HepG2 (cell line): ENCODE measurements at regions not wholly inside any gene's neighbourhood (a gene's known extent, or its start where the extent isn't known, plus 50 kb on each side); places are given as distances from the start of the nearest gene placed in this dataset.

Experiments
- ASH2L ChIP-seq: fragments of 300-600, 200-600 bp; sonication (generic); IDR thresholded peaks from 2 replicates; pipeline ENCODE4 v1.7.0; 2017; ENCODE audit warnings: low read depth, mild to moderate bottlenecking, moderate library complexity, mixed read lengths, low read length; ENCODE audit not compliant: insufficient read length
- ATF1 ChIP-seq: IDR thresholded peaks from 2 replicates; pipeline ENCODE4 v1.6.1; 2016; ENCODE audit warnings: mild to moderate bottlenecking, control low read depth
- CEBPB ChIP-seq: IDR thresholded peaks from 2 replicates; pipeline ENCODE4 v1.6.1; 2011; ENCODE audit warnings: low read depth, low read length, improper control_type of control experiment, borderline replicate concordance
- KLF6 ChIP-seq: IDR thresholded peaks from 2 replicates; pipeline ENCODE4 v1.8.0; 2016; ENCODE audit warnings: missing biosample characterization, missing genetic modification reagents
- MAFF ChIP-seq: IDR thresholded peaks from 2 replicates; pipeline ENCODE4 v1.6.1; 2011; ENCODE audit warnings: low read depth, low read length, improper control_type of control experiment
- NONO ChIP-seq, 2 experiments: fragments of 450-650 bp in 1 of 2; sonication (generic) in 1 of 2; formaldehyde crosslinking in 1 of 2; IDR thresholded peaks in 1 of 2; conservative IDR thresholded peaks in 1 of 2; 2 replicates each; pipeline versions ENCODE4 v1.6.1 to v1.8.0; 2017 to 2022; ENCODE audit warnings: mild to moderate bottlenecking in 1 of 2, missing genetic modification reagents in 1 of 2, moderate library complexity in 1 of 2
- NPAS2 ChIP-seq: sonication (generic); formaldehyde crosslinking; IDR thresholded peaks from 2 replicates; pipeline ENCODE4 v1.8.0; 2022; ENCODE audit warnings: mild to moderate bottlenecking, missing genetic modification reagents, borderline replicate concordance
- POLR2A ChIP-seq, 2 experiments: IDR thresholded peaks; 2 replicates each; pipeline ENCODE4 v1.6.1; 2011; ENCODE audit warnings: low read depth in 2 of 2, low read length in 2 of 2, mild to moderate bottlenecking in 1 of 2, moderate library complexity in 1 of 2; ENCODE audit not compliant: insufficient read depth in 1 of 2
- POLR2G ChIP-seq: fragments of 200-400 bp; formaldehyde crosslinking; IDR thresholded peaks from 2 replicates; pipeline ENCODE4 v1.6.1; 2018; ENCODE audit warnings: mild to moderate bottlenecking, low read depth, low read length, moderate library complexity
- TARDBP ChIP-seq: sonication (generic); formaldehyde crosslinking; IDR thresholded peaks from 2 replicates; pipeline ENCODE4 v1.8.0; 2022; ENCODE audit warnings: mild to moderate bottlenecking, missing genetic modification reagents
- ZFY ChIP-seq: sonication (generic); formaldehyde crosslinking; IDR thresholded peaks from 2 replicates; pipeline ENCODE4 v1.4.0; 2020; ENCODE audit warnings: missing genetic modification reagents
- ZNF460 ChIP-seq: sonication (generic); formaldehyde crosslinking; IDR thresholded peaks from 2 replicates; pipeline ENCODE4 v1.5.1; 2020; ENCODE audit warnings: missing genetic modification reagents, mild to moderate bottlenecking, borderline replicate concordance
- ZNF644 ChIP-seq: IDR thresholded peaks from 2 replicates; pipeline ENCODE4 v1.6.1; 2016; ENCODE audit warnings: low read depth
- ZNF879 ChIP-seq: sonication (generic); formaldehyde crosslinking; IDR thresholded peaks from 2 replicates; pipeline ENCODE4 v1.8.1; 2023; ENCODE audit warnings: missing genetic modification reagents
- ZSCAN9 ChIP-seq: IDR thresholded peaks from 2 replicates; pipeline ENCODE4 v1.6.1; 2016; ENCODE audit warnings: borderline replicate concordance
- TF ChIP-seq, protein P1 (sequence below): sonication (generic); formaldehyde crosslinking; conservative IDR thresholded peaks from 2 replicates; pipeline ENCODE4 v1.8.0; 2022; ENCODE audit warnings: mild to moderate bottlenecking, moderate library complexity, missing genetic modification reagents
- TF ChIP-seq, protein P2 (sequence below), 2 experiments: fragments of 450-650 bp in 1 of 2; sonication (generic) in 1 of 2; formaldehyde crosslinking; IDR thresholded peaks; 2 replicates each; pipeline versions ENCODE4 v1.5.0 to v1.8.0; 2020 to 2022; ENCODE audit warnings: mild to moderate bottlenecking in 1 of 2, missing genetic modification reagents in 1 of 2
- TF ChIP-seq, protein P3 (sequence below): IDR thresholded peaks from 2 replicates; pipeline ENCODE4 v1.6.1; 2012; ENCODE audit warnings: inconsistent platforms
- TF ChIP-seq, protein P4 (sequence below): sonication (generic); formaldehyde crosslinking; IDR thresholded peaks from 2 replicates; pipeline ENCODE4 v1.4.0; 2020; ENCODE audit warnings: missing genetic modification reagents, borderline replicate concordance
- TF ChIP-seq, protein P5 (sequence below): sonication (generic); formaldehyde crosslinking; IDR thresholded peaks from 2 replicates; pipeline ENCODE4 v1.4.0; 2020; ENCODE audit warnings: missing genetic modification reagents, borderline replicate concordance

DNA sequence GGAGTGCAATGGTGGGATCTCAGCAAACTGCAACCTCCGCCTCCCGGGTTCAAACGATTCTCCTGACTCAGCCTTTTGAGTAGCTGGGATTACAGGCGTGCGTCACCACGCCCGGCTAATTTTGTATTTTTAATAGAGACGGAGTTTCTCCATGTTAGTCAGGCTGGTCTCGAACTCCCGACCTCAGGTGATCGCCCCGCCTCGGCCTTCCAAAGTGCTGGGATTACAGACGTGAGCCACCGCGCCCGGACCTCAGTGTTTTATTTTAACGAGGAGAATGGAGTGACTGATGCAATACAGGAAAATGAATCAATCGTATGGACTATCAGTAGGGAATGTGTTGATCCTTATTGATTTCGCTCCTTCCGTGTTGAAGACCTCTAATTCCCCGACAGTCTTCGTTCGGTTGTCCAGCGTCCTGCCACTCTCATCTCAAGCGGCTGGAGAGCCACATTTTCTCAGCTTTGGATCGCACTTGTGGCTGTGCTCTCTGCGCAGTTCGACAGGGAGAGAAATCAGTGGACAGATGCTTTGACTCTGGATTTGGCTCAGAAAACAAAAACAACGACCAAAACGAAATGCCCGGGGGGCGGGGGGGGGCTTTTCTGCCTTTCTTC lies 166.2 kb downstream of the TRIM27 start (continued):
- TF ChIP-seq, protein P1, sequence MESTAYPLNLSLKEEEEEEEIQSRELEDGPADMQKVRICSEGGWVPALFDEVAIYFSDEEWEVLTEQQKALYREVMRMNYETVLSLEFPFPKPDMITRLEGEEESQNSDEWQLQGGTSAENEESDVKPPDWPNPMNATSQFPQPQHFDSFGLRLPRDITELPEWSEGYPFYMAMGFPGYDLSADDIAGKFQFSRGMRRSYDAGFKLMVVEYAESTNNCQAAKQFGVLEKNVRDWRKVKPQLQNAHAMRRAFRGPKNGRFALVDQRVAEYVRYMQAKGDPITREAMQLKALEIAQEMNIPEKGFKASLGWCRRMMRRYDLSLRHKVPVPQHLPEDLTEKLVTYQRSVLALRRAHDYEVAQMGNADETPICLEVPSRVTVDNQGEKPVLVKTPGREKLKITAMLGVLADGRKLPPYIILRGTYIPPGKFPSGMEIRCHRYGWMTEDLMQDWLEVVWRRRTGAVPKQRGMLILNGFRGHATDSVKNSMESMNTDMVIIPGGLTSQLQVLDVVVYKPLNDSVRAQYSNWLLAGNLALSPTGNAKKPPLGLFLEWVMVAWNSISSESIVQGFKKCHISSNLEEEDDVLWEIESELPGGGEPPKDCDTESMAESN (CRISPR knock-in tag), result 0 out of 2 replicates have a peak, but pooled peaks have one; percentile 60
- TF ChIP-seq CEBPB (peak; percentile 54; the same call in 1 of the 2 replicates), POLR2A (IDR thresholded peaks at IDR 0.05; ENCODE audit: insufficient read depth in 1 of 2, low read depth in 2 of 2, low read length in 2 of 2) (no peak), MAFF (peak; percentile 30; the same call in 1 of the 2 replicates), ASH2L (no peak), NPAS2 (CRISPR knock-in tag) (no peak), POLR2G (0 out of 2 replicates have a peak, but pooled peaks have one; percentile 28), KLF6 (CRISPR knock-in tag) (0 out of 2 replicates have a peak, but pooled peaks have one; percentile 26), ZNF644 (0 out of 2 replicates have a peak, but pooled peaks have one; percentile 7), TARDBP (CRISPR knock-in tag) (peak; percentile 50; the same call in 1 of the 2 replicates), ZFY (CRISPR knock-in tag) (0 out of 2 replicates have a peak, but pooled peaks have one; percentile 5), ZNF879 (CRISPR knock-in tag) (no peak), ZSCAN9 (CRISPR knock-in tag) (peak; percentile 6; the same call in 1 of the 2 replicates), ZNF460 (CRISPR knock-in tag) (no peak), ATF1 (CRISPR knock-in tag) (no peak), NONO (IDR thresholded peaks at IDR 0.05) (no peak), NONO (CRISPR knock-in tag; conservative IDR thresholded peaks at IDR 0.05) (no peak)
- TF ChIP-seq, protein P2, sequence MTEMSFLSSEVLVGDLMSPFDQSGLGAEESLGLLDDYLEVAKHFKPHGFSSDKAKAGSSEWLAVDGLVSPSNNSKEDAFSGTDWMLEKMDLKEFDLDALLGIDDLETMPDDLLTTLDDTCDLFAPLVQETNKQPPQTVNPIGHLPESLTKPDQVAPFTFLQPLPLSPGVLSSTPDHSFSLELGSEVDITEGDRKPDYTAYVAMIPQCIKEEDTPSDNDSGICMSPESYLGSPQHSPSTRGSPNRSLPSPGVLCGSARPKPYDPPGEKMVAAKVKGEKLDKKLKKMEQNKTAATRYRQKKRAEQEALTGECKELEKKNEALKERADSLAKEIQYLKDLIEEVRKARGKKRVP (CRISPR knock-in tag; IDR thresholded peaks at IDR 0.05), result peak in 1 of 2 experiments; percentile 95; a peak in 2 of 4 replicates
- TF ChIP-seq, protein P3, sequence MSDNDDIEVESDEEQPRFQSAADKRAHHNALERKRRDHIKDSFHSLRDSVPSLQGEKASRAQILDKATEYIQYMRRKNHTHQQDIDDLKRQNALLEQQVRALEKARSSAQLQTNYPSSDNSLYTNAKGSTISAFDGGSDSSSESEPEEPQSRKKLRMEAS, result peak; percentile 18; the same call in 1 of the 2 replicates
- TF ChIP-seq, protein P4, sequence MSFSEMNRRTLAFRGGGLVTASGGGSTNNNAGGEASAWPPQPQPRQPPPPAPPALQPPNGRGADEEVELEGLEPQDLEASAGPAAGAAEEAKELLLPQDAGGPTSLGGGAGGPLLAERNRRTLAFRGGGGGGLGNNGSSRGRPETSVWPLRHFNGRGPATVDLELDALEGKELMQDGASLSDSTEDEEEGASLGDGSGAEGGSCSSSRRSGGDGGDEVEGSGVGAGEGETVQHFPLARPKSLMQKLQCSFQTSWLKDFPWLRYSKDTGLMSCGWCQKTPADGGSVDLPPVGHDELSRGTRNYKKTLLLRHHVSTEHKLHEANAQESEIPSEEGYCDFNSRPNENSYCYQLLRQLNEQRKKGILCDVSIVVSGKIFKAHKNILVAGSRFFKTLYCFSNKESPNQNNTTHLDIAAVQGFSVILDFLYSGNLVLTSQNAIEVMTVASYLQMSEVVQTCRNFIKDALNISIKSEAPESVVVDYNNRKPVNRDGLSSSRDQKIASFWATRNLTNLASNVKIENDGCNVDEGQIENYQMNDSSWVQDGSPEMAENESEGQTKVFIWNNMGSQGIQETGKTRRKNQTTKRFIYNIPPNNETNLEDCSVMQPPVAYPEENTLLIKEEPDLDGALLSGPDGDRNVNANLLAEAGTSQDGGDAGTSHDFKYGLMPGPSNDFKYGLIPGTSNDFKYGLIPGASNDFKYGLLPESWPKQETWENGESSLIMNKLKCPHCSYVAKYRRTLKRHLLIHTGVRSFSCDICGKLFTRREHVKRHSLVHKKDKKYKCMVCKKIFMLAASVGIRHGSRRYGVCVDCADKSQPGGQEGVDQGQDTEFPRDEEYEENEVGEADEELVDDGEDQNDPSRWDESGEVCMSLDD (CRISPR knock-in tag), result no peak
- TF ChIP-seq, protein P5, sequence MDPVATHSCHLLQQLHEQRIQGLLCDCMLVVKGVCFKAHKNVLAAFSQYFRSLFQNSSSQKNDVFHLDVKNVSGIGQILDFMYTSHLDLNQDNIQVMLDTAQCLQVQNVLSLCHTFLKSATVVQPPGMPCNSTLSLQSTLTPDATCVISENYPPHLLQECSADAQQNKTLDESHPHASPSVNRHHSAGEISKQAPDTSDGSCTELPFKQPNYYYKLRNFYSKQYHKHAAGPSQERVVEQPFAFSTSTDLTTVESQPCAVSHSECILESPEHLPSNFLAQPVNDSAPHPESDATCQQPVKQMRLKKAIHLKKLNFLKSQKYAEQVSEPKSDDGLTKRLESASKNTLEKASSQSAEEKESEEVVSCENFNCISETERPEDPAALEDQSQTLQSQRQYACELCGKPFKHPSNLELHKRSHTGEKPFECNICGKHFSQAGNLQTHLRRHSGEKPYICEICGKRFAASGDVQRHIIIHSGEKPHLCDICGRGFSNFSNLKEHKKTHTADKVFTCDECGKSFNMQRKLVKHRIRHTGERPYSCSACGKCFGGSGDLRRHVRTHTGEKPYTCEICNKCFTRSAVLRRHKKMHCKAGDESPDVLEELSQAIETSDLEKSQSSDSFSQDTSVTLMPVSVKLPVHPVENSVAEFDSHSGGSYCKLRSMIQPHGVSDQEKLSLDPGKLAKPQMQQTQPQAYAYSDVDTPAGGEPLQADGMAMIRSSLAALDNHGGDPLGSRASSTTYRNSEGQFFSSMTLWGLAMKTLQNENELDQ (CRISPR knock-in tag), result peak; percentile 49; the same call in 1 of the 2 replicates
- TF ChIP-seq, all 625 proteins: peak for 53
